Calu3 (cell line): ENCODE measurements at regions not wholly inside any gene's neighbourhood (a gene's known extent, or its start where the extent isn't known, plus 50 kb on each side); places are given as distances from the start of the nearest gene placed in this dataset.

Source experiments
- BruUV-seq: library from RNA; stranded (reverse); fragments of 400-500 nt; replicated peaks from 2 replicates; lab custom pipeline; 2021; lab: Mats Ljungman, UMichigan
- CTCF ChIA-PET: fragments of 300-600 bp; sonication (Branson Sonifier 250); formaldehyde crosslinking; loops from one replicate; lab custom pipeline; 2022; ENCODE audit warnings: antibody characterized with exemption; lab: Charles Lee
- DNase-seq: peaks from one replicate; pipeline ENCODE4 v3.0.0; 2022
- H3K27ac Mint-ChIP-seq: one replicate; pipeline ENCODE4 v1.8.0; 2022; ENCODE audit warnings: mixed read lengths; ENCODE audit not compliant: unreplicated experiment
- H3K27me3 Mint-ChIP-seq: one replicate; pipeline ENCODE4 v1.8.0; 2022; ENCODE audit warnings: mixed read lengths; ENCODE audit not compliant: unreplicated experiment
- H3K36me3 Mint-ChIP-seq: one replicate; pipeline ENCODE4 v1.8.0; 2022; ENCODE audit warnings: mild to moderate bottlenecking, moderate library complexity, mixed read lengths; ENCODE audit not compliant: insufficient read depth, unreplicated experiment
- H3K4me1 Mint-ChIP-seq: one replicate; pipeline ENCODE4 v1.8.0; 2022; ENCODE audit warnings: mild to moderate bottlenecking, low read depth, mixed read lengths; ENCODE audit not compliant: unreplicated experiment
- H3K4me3 Mint-ChIP-seq: one replicate; pipeline ENCODE4 v1.8.0; 2022; ENCODE audit warnings: mild to moderate bottlenecking, low read depth, moderate library complexity, mixed read lengths; ENCODE audit not compliant: unreplicated experiment
- H3K9me3 Mint-ChIP-seq: one replicate; pipeline ENCODE4 v1.8.0; 2022; ENCODE audit warnings: low read depth, mixed read lengths; ENCODE audit not compliant: unreplicated experiment
- intact Hi-C: fragments of 100-400 bp; cut with micrococcal nuclease; formaldehyde crosslinking; loops from one replicate; pipeline ENCODE4 v1.10.0; 2022; ENCODE audit not compliant: unreplicated experiment
- TF ChIP-seq, protein P1 (sequence below): fragments of 200-600 bp; IDR thresholded peaks from one replicate; pipeline ENCODE4 v1.8.0; 2022; ENCODE audit warnings: antibody characterized with exemption; ENCODE audit not compliant: unreplicated experiment

DNA sequence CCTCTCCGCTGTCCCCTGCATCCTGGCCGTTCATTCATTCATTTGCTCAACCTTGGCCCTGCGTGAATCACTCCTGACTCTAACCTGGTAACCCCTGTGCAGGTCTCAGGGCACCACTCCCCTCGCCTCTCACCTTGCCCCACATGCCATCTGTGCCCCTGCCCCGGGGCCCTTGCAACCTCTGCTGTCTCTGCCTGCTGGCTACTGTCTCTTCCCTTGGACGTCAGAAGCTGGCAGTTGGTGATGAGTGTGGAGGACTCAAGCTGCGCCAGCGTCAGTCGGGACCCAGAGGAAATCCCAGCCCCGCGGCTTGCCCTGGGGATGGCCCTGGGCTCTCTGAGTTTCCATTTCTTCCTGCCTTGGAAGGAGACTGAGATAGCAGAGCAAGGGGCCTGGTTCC, 154.9 kb downstream of the OLFM1 start:
- H3K27ac Mint-ChIP-seq: no peak overlapping the region
- intact Hi-C loops: no loop called here
- H3K4me3 Mint-ChIP-seq: no peak overlapping the region
- no peaks in the 10 kb centered on the region for H3K9me3 Mint-ChIP-seq
- no TSS peak for BruUV-seq
- CTCF ChIA-PET: no interaction called here
- H3K36me3 Mint-ChIP-seq: no peaks in the 10 kb centered on the region
- TF ChIP-seq, protein P1, sequence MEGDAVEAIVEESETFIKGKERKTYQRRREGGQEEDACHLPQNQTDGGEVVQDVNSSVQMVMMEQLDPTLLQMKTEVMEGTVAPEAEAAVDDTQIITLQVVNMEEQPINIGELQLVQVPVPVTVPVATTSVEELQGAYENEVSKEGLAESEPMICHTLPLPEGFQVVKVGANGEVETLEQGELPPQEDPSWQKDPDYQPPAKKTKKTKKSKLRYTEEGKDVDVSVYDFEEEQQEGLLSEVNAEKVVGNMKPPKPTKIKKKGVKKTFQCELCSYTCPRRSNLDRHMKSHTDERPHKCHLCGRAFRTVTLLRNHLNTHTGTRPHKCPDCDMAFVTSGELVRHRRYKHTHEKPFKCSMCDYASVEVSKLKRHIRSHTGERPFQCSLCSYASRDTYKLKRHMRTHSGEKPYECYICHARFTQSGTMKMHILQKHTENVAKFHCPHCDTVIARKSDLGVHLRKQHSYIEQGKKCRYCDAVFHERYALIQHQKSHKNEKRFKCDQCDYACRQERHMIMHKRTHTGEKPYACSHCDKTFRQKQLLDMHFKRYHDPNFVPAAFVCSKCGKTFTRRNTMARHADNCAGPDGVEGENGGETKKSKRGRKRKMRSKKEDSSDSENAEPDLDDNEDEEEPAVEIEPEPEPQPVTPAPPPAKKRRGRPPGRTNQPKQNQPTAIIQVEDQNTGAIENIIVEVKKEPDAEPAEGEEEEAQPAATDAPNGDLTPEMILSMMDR: no peak
- no peak for DNase-seq
- no peaks in the 10 kb centered on the region for H3K4me1 Mint-ChIP-seq
- peaks cover 72% of the 10 kb centered on the region for H3K27me3 Mint-ChIP-seq

DNA sequence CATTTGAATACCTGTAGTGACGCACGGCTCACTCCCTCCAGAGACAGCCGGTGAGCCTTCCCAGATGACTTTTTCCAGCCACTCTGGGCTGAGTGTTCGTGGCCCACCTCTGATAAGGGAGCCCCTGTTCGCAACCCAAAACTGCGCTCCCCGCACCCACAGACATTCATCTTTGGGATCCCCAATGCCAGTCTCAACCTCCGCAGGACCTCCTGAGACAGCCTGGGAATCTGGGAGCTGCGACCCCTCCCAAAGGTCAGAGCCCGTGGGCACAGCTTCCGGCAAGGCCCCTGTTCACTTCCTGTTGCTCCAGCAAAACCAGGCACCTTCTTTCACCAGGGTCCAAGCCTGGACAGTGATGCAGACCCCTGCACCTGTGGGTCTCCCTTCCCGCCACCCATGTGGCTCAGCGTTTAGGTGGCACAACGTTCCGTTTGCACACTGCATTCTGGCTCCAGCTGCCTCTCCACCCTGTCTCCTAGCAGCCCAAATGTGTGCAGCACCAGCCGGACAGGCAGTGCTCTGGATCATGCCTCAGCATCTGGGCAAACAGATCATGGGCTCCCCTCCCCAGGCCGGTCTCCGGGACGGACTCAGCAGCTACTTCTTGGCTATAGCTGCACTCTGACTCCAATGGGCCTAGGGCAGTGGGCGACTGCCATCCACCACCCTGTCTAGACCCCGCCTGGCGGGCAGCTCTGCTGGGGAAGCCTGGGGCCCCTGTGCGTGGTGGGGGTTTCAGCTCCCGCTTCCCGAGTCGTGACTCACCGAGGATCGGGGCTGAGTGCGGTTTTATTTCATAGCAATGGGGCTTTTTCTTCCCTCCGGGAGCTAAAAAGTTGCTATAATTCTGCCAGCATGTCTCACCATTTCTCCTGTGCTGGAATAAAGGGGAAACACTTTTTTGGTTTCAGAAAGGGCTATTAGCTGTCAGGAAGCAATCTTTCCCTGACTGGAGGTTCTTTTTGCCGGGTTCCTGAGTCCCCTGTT, 156.0 kb downstream of the OLFM1 start:
- TF ChIP-seq, protein P1: no peak
- H3K9me3 Mint-ChIP-seq: no peaks in the 10 kb centered on the region
- no TSS peak for BruUV-seq
- no peaks in the 10 kb centered on the region for H3K36me3 Mint-ChIP-seq
- CTCF ChIA-PET: no interaction called here
- peaks cover 76% of the 10 kb centered on the region for H3K27me3 Mint-ChIP-seq
- intact Hi-C loops: no loop called here
- H3K4me3 Mint-ChIP-seq: no peak overlapping the region
- no peaks in the 10 kb centered on the region for H3K4me1 Mint-ChIP-seq
- no peak for DNase-seq
- no peak overlapping the region for H3K27ac Mint-ChIP-seq

DNA sequence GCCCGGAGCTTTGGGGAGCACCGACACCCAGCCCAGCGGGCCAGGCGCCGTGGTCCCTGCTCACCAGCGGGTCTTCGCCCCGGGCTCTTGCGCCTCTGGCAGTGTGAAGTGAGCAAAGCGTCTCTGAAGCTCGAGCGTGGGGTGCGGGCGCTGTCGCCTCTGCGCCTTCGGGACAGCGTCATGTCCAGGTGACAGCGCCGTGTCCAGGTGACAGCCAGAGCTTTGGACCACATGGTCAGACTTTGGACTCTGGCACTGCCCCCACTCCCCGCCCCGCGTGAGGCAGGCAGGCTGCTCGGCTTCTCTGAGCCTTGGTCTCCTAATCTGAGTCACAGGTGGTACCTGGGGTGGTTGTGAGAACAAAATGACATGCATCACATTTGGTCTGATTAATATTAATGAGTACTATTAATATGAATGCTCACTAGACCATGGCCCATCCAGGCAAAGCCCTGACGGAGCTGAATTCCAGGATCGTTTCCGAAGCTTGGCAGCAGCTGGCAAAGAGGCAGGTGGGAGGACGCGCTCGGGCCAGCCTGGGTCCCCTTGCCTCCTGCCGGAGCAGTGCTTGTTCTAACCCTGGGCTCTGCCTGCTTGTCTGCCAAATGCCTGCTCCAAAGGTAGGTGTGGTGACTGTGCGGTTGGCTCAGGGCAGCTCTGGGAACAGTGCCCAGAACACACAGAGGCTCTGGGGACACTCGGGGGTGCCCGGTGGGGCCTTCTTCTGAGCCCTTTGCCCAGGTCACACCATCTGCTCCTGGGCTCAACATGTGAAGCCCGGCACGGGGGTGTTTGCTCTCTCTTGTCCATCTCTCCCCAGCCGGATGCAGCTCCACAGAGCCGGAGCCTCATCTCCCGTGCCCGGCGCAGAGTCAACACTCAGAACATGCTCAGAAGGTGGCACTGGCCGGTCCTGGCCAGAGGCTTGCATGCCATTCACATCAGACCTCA, 157.1 kb downstream of the OLFM1 start:
- no peaks in the 10 kb centered on the region for H3K9me3 Mint-ChIP-seq

More for the DNA sequence above, 157.1 kb downstream of the OLFM1 start:
- intact Hi-C loops: no loop called here
- Mint-ChIP-seq H3K27me3 (peaks cover 73% of the 10 kb centered on the region), H3K4me3 (no peak overlapping the region), H3K27ac (no peak overlapping the region), H3K4me1 (no peaks in the 10 kb centered on the region), H3K36me3 (no peaks in the 10 kb centered on the region)
- TF ChIP-seq, protein P1: no peak
- no peak for DNase-seq
- no TSS peak for BruUV-seq
- CTCF ChIA-PET: no interaction called here
